ENCODE measurements at regions not wholly inside any gene's neighbourhood (a gene's known extent, or its start where the extent isn't known, plus 50 kb on each side); places are given as distances from the start of the nearest gene placed in this dataset.

DNA sequence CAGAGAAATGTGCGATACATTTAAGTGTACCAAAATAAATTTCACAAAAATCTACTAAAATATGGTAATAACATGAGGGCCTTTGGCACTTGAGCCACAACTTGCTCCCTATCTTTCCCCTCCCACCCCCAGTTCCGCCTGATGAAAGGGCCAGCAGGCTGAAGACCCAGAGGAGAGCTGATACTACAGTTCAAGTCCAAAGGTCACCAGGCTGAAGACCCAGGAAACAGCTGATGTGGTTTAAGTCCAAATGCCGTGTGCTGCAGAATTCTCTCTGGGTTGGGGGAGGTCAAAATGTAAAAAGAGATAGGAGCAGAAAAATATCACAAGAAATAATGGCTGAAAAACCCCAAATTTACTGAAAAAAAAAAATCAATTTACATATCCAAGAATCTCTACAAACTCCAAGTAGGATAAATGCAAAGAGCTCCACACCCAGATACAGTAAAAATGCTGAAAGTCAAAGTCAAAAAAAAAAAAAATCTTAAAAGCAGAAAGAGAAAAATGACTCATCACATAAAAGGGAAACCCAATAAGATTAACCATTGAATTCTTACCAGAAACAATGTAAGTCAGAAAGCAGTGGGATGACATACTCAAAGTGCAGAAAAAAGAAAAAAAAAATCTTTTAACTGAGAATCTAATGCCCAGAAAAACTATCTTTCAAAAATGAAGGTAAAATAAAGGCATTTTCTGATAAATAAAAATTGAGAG, 452.1 kb upstream of the ASIC2 start:
- H3K79me2 ChIP-seq (ENCODE audit: insufficient read depth, low read length), result no peaks in the 10 kb centered on the region
- no peak for TF ChIP-seq CTCF (IDR thresholded peaks at IDR 0.05; ENCODE audit: extremely low read depth, low read depth, low read length)
- no peaks in the 10 kb centered on the region for H3K4me1 ChIP-seq (ENCODE audit: insufficient read depth, low read length)
- H3K36me3 ChIP-seq (ENCODE audit: insufficient read depth, low read length), result no peaks in the 10 kb centered on the region
- no peak overlapping the region for H3K27ac ChIP-seq (ENCODE audit: low read depth, low read length)
- no peak overlapping the region for H3K4me2 ChIP-seq (ENCODE audit: insufficient read depth, low read length)
- no peaks in the 10 kb centered on the region for H4K20me1 ChIP-seq (ENCODE audit: insufficient read depth, low read length)
- H3K9me3 ChIP-seq (ENCODE audit: low read depth, low read length), result no peaks in the 10 kb centered on the region
- H3K27me3 ChIP-seq (ENCODE audit: insufficient read depth, low read length), result no peaks in the 10 kb centered on the region
- H2AFZ ChIP-seq (ENCODE audit: low read length), result no peak overlapping the region
- no peak overlapping the region for H3K4me3 ChIP-seq (ENCODE audit: insufficient read depth, low read length)
- DNase-seq (ENCODE audit: insufficient read length, low spot score, missing footprints), result no peak

- no peak overlapping the region for H2AFZ ChIP-seq (ENCODE audit: low read length)
- TF ChIP-seq CTCF (IDR thresholded peaks at IDR 0.05; ENCODE audit: extremely low read depth, low read depth, low read length), result no peak
- DNase-seq (ENCODE audit: insufficient read length, low spot score, missing footprints), result no peak
- H4K20me1 ChIP-seq (ENCODE audit: insufficient read depth, low read length), result no peaks in the 10 kb centered on the region
- H3K27me3 ChIP-seq (ENCODE audit: insufficient read depth, low read length), result no peaks in the 10 kb centered on the region
- H3K27ac ChIP-seq (ENCODE audit: low read depth, low read length), result no peak overlapping the region
- H3K4me2 ChIP-seq (ENCODE audit: insufficient read depth, low read length), result no peak overlapping the region
- no peak overlapping the region for H3K4me3 ChIP-seq (ENCODE audit: insufficient read depth, low read length)
- no peaks in the 10 kb centered on the region for H3K4me1 ChIP-seq (ENCODE audit: insufficient read depth, low read length)
- H3K36me3 ChIP-seq (ENCODE audit: insufficient read depth, low read length), result no peaks in the 10 kb centered on the region
- H3K9me3 ChIP-seq (ENCODE audit: low read depth, low read length), result no peaks in the 10 kb centered on the region
- no peaks in the 10 kb centered on the region for H3K79me2 ChIP-seq (ENCODE audit: insufficient read depth, low read length)
Measured at GRCh38 chr17:33749171-33749570, 456.1 kb upstream of the ASIC2 start.

DNA sequence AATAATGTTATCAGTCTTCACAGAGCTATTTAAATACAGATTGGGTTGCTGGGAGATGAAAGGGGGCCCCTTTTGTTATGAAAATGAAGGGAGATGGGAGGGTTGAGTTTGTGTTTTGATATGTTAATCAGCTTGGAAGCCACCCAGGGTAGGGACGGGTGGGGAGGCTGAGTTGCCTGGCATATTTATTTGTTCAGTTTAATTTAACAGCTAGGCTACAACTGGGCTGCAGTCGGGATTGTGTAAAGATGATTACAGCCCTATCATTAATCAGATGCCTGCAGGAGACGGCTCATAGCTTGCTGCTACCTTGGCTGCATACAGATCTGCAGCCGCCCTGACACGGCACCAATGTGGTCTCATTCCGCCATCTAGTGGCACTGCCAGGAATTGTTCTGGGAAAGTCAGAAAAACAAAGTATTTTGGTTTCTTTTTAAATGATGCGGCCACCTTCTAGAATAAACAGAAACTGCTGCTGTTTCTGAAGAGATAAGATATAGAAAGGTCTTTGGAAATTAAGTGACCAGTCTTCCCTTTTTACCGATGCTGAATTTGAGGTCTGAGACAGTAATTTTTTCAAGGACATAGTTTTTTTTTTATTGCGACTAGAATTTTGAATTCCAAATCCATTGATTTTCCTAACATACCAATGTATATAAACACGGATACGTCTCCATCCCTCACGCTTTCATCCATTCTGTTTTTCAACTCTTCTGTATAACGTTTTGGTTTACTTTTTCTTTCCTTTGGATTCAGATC, 458.0 kb upstream of the ASIC2 start:
- Histone ChIP-seq H3K4me3 (ENCODE audit: insufficient read depth, low read length) (peak overlapping the region; percentile 64), H3K27ac (ENCODE audit: low read depth, low read length) (no peak overlapping the region), H2AFZ (ENCODE audit: low read length) (peak overlapping the region; percentile 76), H3K27me3 (ENCODE audit: insufficient read depth, low read length) (no peaks in the 10 kb centered on the region), H3K4me1 (ENCODE audit: insufficient read depth, low read length) (no peaks in the 10 kb centered on the region), H3K9me3 (ENCODE audit: low read depth, low read length) (no peaks in the 10 kb centered on the region), H3K4me2 (ENCODE audit: insufficient read depth, low read length) (peak overlapping the region; percentile 83), H4K20me1 (ENCODE audit: insufficient read depth, low read length) (no peaks in the 10 kb centered on the region), H3K36me3 (ENCODE audit: insufficient read depth, low read length) (no peaks in the 10 kb centered on the region), H3K79me2 (ENCODE audit: insufficient read depth, low read length) (no peaks in the 10 kb centered on the region)
- peak; percentile 93 for TF ChIP-seq CTCF (IDR thresholded peaks at IDR 0.05; ENCODE audit: extremely low read depth, low read depth, low read length)
- no peak for DNase-seq (ENCODE audit: insufficient read length, low spot score, missing footprints)

GRCh38 chr17:33751702-33752065, 458.6 kb upstream of the ASIC2 start:
- no peaks in the 10 kb centered on the region for H4K20me1 ChIP-seq (ENCODE audit: insufficient read depth, low read length)
- H3K4me3 ChIP-seq (ENCODE audit: insufficient read depth, low read length), result peak overlapping the region; percentile 64
- H3K27me3 ChIP-seq (ENCODE audit: insufficient read depth, low read length), result no peaks in the 10 kb centered on the region
- H3K79me2 ChIP-seq (ENCODE audit: insufficient read depth, low read length), result no peaks in the 10 kb centered on the region
- DNase-seq (ENCODE audit: insufficient read length, low spot score, missing footprints), result no peak
- H3K27ac ChIP-seq (ENCODE audit: low read depth, low read length), result no peak overlapping the region
- no peaks in the 10 kb centered on the region for H3K9me3 ChIP-seq (ENCODE audit: low read depth, low read length)
- H2AFZ ChIP-seq (ENCODE audit: low read length), result peak overlapping the region; percentile 76
- H3K4me1 ChIP-seq (ENCODE audit: insufficient read depth, low read length), result no peaks in the 10 kb centered on the region
- no peaks in the 10 kb centered on the region for H3K36me3 ChIP-seq (ENCODE audit: insufficient read depth, low read length)
- no peak for TF ChIP-seq CTCF (IDR thresholded peaks at IDR 0.05; ENCODE audit: extremely low read depth, low read depth, low read length)
- peak overlapping the region; percentile 83 for H3K4me2 ChIP-seq (ENCODE audit: insufficient read depth, low read length)
